Upper lobe of left lung (tissue), 6 donors: ENCODE measurements at regions not wholly inside any gene's neighbourhood (a gene's known extent, or its start where the extent isn't known, plus 50 kb on each side); places are given as distances from the start of the nearest gene placed in this dataset.
A peak's percentile ranks its signal among the peaks of the same experiment; 100 is the strongest.

Experiments
- ATAC-seq, 2 donors: fragments of 200-7000 bp; cut with Tn5 transposase; one replicate each; pipeline ENCODE4 v1.9.1; 2022; ENCODE audit warnings: mild to moderate bottlenecking in 2 of 2, moderate library complexity in 2 of 2; ENCODE audit not compliant: low FRiP score in 2 of 2
- DNase-seq, 2 donors: peaks; one replicate each; pipeline ENCODE4 v3.0.0-alpha.2; 2019 to 2020
- H3K27ac ChIP-seq, 4 donors: fragments of 200-600 bp; sonication (generic); one replicate each; pipeline ENCODE4 v1.5.1; 2016 to 2019
- H3K27me3 ChIP-seq, 4 donors: fragments of 200-600 bp; sonication (generic); one replicate each; pipeline ENCODE4 v1.5.1; 2017 to 2019
- H3K36me3 ChIP-seq, 4 donors: fragments of 200-600 bp; sonication (generic); one replicate each; pipeline ENCODE4 v1.5.1; 2016 to 2019
- H3K4me1 ChIP-seq, 4 donors: fragments of 200-600 bp; sonication (generic); one replicate each; pipeline ENCODE4 v1.5.1; 2018 to 2019
- H3K4me3 ChIP-seq, 4 donors: fragments of 200-600 bp; sonication (generic); one replicate each; pipeline ENCODE4 v1.5.1; 2017 to 2019; ENCODE audit warnings: mild to moderate bottlenecking in 2 of 4, moderate library complexity in 1 of 4
- H3K9me3 ChIP-seq, 4 donors: fragments of 200-600 bp; sonication (generic); one replicate each; pipeline ENCODE4 v1.5.1; 2018 to 2019
- EP300 ChIP-seq, 4 donors: sonication (generic); formaldehyde crosslinking; IDR thresholded peaks; one replicate each; pipeline ENCODE4 v1.5.1; 2017; ENCODE audit warnings: antibody characterized with exemption in 4 of 4, control low read depth in 2 of 4
- POLR2A ChIP-seq, 4 donors: fragments of 450-650 bp; IDR thresholded peaks; one replicate each; pipeline ENCODE4 v1.5.1; 2016 to 2017; ENCODE audit warnings: antibody characterized with exemption in 4 of 4, mild to moderate bottlenecking in 2 of 4
- POLR2AphosphoS5 ChIP-seq, 2 donors: sonication (generic); formaldehyde crosslinking; IDR thresholded peaks; one replicate each; pipeline ENCODE4 v1.5.1; 2017; ENCODE audit warnings: antibody characterized with exemption in 2 of 2
- WGBS, 2 donors: methylation state at CpG; one replicate each; pipeline ENCODE4 v1.1.5; 2017 to 2018; 5-methylcytosine and 5-hydroxymethylcytosine counted together
- TF ChIP-seq, protein P1 (sequence below), 6 experiments: fragments of 450-650 bp in 4 of 6; fragments of 200-600 bp in 2 of 6; sonication (generic) in 2 of 6; IDR thresholded peaks; one replicate each; pipeline ENCODE4 v1.5.1; 2016 to 2019; ENCODE audit warnings: antibody characterized with exemption in 6 of 6
- donor health status: DM: no; HTN: no; CAD: no; lungs with moderate emphysema.
- donor health status: DM: no; HTN: yes; CAD: no; lungs with severe emphysema.

DNA sequence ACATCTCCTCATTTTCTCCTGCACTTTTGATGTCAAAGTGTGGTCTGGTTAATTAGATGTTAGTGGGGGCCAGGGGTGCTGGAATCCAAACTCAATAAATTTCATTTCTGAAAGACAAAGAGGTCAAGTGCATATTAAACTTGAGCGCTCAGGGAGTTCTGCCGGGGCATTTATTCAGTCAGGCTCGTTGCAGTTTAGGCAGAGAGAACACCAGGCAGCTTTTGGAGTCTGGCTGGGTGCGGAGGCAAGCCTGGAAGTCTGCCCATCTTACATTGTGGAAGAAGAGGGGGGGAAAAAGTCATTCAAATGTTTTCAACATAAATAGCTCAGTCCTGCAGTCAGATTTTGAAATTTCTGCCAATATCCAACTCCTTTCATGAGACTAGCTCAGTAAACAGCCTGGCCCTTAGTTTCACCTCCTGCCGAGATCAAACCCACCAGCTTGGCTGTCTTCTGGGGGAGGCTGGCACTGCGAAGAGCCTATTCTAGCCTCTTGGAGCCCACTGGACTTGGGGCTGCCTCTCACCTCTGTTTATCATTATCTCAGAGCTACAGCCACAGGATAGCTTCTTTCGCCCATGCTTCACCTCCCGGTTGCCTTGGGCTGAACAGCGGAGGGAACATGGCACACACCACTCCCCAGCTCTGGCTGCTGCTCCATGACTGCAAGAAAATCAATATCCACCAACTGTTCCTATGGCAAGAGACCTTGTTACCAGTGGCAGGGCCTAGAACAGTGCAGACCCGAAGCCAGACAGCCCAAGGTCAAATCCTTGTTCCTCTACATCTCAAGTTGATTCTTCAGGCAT, 177.4 kb upstream of the CDH5 start:
- no peak for DNase-seq
- Histone ChIP-seq H3K36me3 (no peaks in the 10 kb centered on the region), H3K4me3 (no peak overlapping the region), H3K4me1 (peaks cover 0 to 5% (median 0%) of the 10 kb centered on the region in 4 donors), H3K27me3 (no peaks in the 10 kb centered on the region), H3K27ac (peak overlapping the region; percentile 12 to 57 (median 32)), H3K9me3 (no peaks in the 10 kb centered on the region)
- peak; percentile 51 to 57 for ATAC-seq
- TF ChIP-seq POLR2A (IDR thresholded peaks at IDR 0.05): no peak
- TF ChIP-seq POLR2AphosphoS5 (IDR thresholded peaks at IDR 0.05): peak in 1 of 2 donors; percentile 4
- TF ChIP-seq, protein P1, sequence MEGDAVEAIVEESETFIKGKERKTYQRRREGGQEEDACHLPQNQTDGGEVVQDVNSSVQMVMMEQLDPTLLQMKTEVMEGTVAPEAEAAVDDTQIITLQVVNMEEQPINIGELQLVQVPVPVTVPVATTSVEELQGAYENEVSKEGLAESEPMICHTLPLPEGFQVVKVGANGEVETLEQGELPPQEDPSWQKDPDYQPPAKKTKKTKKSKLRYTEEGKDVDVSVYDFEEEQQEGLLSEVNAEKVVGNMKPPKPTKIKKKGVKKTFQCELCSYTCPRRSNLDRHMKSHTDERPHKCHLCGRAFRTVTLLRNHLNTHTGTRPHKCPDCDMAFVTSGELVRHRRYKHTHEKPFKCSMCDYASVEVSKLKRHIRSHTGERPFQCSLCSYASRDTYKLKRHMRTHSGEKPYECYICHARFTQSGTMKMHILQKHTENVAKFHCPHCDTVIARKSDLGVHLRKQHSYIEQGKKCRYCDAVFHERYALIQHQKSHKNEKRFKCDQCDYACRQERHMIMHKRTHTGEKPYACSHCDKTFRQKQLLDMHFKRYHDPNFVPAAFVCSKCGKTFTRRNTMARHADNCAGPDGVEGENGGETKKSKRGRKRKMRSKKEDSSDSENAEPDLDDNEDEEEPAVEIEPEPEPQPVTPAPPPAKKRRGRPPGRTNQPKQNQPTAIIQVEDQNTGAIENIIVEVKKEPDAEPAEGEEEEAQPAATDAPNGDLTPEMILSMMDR (IDR thresholded peaks at IDR 0.05): no peak
- TF ChIP-seq EP300 (IDR thresholded peaks at IDR 0.05): no peak
- 58 to 76% methylated on average over 7 to 10 of the region's 10 CpGs for WGBS, 2 donors

DNA sequence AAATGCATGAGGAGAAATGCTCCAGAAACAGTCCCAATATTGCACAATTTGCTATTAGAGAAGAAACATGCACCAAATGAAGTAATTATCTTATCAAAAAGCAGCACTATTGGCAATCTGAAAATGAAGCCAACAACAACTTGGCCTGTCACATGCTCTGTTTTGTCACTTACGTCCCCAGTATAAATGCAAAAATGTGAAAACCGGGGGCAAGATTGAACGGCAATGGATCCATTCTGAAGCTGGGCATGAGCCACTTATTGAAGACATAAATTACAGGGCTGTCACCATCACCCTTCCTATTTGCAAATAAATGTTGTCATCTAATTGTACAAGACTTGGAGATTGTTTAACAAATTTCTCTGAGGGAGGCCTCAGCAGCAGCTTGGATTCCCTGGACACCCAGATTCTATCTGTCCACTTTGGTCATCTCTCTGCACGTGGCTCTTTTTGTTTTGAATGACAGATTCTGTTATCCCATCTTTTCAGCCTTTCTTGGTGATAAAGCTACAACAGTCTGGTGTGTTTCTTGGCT, 180.2 kb upstream of the CDH5 start:
- Histone ChIP-seq H3K27ac (no peak overlapping the region), H3K9me3 (no peaks in the 10 kb centered on the region), H3K4me3 (no peak overlapping the region), H3K4me1 (peaks cover 0 to 5% (median 0%) of the 10 kb centered on the region in 4 donors), H3K36me3 (no peaks in the 10 kb centered on the region), H3K27me3 (no peaks in the 10 kb centered on the region)
- TF ChIP-seq, protein P1 (IDR thresholded peaks at IDR 0.05): no peak
- no peak for TF ChIP-seq POLR2A (IDR thresholded peaks at IDR 0.05)
- TF ChIP-seq EP300 (IDR thresholded peaks at IDR 0.05): no peak
- TF ChIP-seq POLR2AphosphoS5 (IDR thresholded peaks at IDR 0.05): no peak
- ATAC-seq (no peak), DNase-seq (no peak)
- WGBS, 2 donors: 63 to 78% methylated on average over 4 of the region's 4 CpGs

DNA sequence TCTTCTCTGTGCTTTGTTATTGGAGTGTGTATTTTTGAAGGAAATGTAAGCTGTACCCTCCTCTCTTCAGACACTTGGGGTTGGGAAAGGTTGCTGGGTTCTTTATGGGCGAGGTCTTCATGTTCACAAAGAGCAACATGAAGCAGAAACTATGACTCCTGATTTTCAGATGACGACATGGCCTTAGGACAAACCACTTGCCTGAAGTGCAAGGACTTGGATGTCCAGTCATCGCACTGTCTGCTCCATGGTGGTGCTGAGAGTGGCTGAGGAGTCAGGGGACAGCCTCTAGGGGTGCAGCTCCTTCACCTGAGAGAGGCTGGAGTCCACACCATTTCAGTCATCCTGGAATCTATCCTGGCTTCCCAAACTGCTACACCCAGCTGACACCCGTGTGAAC, 183.9 kb upstream of the CDH5 start:
- no peaks in the 10 kb centered on the region for H3K4me1 ChIP-seq
- WGBS, 2 donors: 73 to 76% methylated on average over 4 of the region's 4 CpGs
- H3K4me3 ChIP-seq: no peak overlapping the region
- DNase-seq: no peak
- no peaks in the 10 kb centered on the region for H3K27me3 ChIP-seq
- peaks cover 0 to 7% (median 2%) of the 10 kb centered on the region in 4 donors for H3K9me3 ChIP-seq
- ATAC-seq: no peak
- TF ChIP-seq POLR2AphosphoS5 (IDR thresholded peaks at IDR 0.05) (no peak), EP300 (IDR thresholded peaks at IDR 0.05) (no peak), POLR2A (IDR thresholded peaks at IDR 0.05) (no peak)
- TF ChIP-seq, protein P1 (IDR thresholded peaks at IDR 0.05): no peak
- no peak overlapping the region for H3K27ac ChIP-seq
- no peaks in the 10 kb centered on the region for H3K36me3 ChIP-seq

DNA sequence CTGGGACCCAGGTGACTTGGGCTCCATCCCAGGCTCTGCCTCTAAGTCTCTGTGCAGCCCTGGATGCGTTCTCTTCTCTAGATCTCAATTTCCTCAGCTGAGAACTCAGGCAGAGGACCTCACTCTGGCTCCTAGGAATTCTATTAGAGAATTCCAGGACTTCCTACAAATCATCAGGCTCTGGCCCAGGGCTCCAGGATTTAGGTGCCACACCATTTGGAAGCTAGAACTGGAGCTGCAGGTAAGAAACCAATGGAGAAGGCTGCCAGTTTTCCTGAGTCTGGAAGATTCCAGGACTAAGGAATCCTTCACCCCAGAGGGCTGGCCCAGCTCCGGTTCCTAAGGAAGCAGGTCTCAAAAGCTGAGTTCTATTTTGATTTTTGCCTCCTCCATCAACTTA, 189.8 kb upstream of the CDH5 start:
- DNase-seq (no peak), ATAC-seq (no peak)
- Histone ChIP-seq H3K36me3 (no peaks in the 10 kb centered on the region), H3K27me3 (no peaks in the 10 kb centered on the region), H3K4me1 (peaks cover 0 to 4% (median 0%) of the 10 kb centered on the region in 4 donors), H3K9me3 (peaks cover 0 to 7% (median 2%) of the 10 kb centered on the region in 4 donors), H3K4me3 (no peak overlapping the region), H3K27ac (no peak overlapping the region)
- WGBS, 2 donors: 92 to 100% methylated on average over 2 of the region's 2 CpGs
- TF ChIP-seq POLR2A (IDR thresholded peaks at IDR 0.05) (no peak), EP300 (IDR thresholded peaks at IDR 0.05) (no peak), POLR2AphosphoS5 (IDR thresholded peaks at IDR 0.05) (no peak)
- TF ChIP-seq, protein P1 (IDR thresholded peaks at IDR 0.05): no peak
